Epidermal melanocyte (primary cell): ENCODE measurements at regions not wholly inside any gene's neighbourhood (a gene's known extent, or its start where the extent isn't known, plus 50 kb on each side); places are given as distances from the start of the nearest gene placed in this dataset.

Experiments used
- DNase-seq: peaks from one replicate; pipeline ENCODE4 v3.0.0; 2011; ENCODE audit warnings: low spot score; ENCODE audit not compliant: insufficient read length

GRCh38 chr13:76523740-76524340, 362.4 kb downstream of the KCTD12 start:
- no peak for DNase-seq

GRCh38 chr13:76522083-76522755, 364.0 kb downstream of the KCTD12 start:
- DNase-seq: no peak

DNA sequence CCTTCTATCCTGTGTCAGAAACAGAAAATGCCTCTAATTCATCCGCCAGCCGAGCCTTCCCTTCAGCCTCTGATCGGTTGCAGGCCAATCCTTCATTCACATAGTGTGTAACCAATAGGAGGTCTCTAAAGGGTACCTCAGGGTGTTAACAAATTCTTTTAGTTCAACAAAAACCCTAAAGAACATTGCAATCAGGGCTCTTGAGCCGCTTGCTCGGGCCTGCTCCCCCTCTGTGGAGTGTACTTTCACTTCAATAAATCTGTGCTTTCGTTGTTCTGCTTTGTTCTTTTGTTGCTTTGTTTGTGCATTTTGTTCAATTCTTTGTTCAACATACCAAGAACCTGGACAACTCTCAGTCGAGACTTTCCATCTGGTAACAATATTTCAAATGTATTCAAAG, 366.5 kb downstream of the KCTD12 start:
- DNase-seq: no peak

DNA sequence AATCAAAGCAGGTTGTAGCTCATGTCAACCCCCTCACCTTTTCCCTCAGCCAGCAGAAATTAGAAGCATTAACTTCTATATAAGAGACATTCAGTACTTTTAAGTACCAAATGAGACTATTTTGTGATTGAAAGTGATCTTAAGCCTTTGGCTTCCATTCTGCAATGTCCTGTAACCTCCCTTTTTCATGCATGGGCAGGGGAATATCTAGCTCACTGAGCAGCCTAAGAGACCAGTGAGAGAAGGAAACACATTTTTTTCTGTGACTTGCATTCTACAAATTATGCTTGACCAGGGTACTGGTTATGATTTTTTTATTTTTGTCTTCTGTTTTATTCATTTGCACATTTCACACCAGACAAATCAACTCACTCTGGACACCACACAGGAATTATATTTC, 369.6 kb downstream of the KCTD12 start:
- DNase-seq: no peak

GRCh38 chr13:76516013-76516412, 370.2 kb downstream of the KCTD12 start:
- DNase-seq: no peak

- no peak for DNase-seq
Observed at GRCh38 chr13:76512721-76513145, 373.5 kb downstream of the KCTD12 start.

- DNase-seq: no peak
Observed at GRCh38 chr13:76505437-76505836, 380.8 kb downstream of the KCTD12 start.

- no peak for DNase-seq
Observed at GRCh38 chr13:76503766-76504165, 382.4 kb downstream of the KCTD12 start.

DNA sequence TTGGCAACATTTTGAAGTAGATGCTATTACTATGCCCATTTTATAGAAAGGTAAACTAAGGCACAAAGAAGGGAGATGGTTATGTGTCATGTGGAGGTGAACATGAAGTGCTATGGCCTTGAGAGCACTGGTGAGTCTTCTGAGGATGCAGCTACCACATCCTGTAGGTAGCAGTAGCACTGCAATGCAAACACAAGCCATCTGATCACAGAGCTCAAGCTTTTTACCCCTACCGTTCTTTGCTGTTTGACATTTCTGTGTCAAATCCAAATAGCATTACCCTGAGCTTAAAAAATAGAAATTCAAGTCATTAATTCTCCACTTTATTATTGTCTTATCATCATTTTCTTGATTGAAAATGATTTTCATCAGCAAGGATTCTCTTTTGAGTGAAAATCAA, 382.9 kb downstream of the KCTD12 start:
- no peak for DNase-seq

GRCh38 chr13:76500894-76501293, 385.3 kb downstream of the KCTD12 start:
- DNase-seq: no peak

DNA sequence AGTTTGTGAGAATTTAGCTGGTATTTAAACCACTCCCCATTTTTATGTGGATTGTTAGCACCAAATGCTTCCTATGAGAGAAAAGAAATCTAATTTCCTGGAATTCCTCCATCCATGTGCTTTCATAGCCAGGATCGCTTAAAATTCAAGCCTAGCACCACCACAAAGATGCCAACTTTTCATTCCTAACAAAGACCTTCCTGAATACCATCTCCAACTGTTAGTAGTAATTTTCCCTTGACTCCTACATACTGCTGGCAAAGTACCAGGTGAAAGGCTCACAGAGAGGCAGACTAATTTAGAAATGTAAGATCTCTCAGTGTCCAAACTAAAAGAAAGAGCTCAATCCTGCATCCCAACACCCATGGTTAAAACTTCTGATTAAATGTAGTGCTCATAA, 386.3 kb downstream of the KCTD12 start:
- DNase-seq: no peak

DNA sequence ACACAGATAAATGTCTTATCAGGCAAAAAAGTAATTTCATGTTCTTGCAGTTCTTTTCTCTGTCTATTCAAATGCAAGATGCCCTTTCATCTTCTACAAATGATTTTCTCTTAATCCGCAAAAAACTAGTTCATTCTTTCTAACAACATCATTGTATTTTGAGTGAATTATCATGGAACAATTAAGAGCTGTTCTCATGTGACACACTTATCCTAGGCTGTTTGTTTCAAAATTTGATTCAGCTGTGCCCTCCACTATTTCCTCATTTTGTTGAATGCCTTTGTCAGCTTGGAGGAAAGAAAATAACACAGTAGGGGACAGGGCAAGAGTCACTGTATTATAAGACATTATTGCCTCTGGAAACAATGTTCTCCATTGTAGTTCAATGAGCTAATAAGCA, 396.9 kb downstream of the KCTD12 start:
- no peak for DNase-seq

- DNase-seq: no peak
Observed at GRCh38 chr13:76481738-76482137, 404.5 kb downstream of the KCTD12 start.

DNA sequence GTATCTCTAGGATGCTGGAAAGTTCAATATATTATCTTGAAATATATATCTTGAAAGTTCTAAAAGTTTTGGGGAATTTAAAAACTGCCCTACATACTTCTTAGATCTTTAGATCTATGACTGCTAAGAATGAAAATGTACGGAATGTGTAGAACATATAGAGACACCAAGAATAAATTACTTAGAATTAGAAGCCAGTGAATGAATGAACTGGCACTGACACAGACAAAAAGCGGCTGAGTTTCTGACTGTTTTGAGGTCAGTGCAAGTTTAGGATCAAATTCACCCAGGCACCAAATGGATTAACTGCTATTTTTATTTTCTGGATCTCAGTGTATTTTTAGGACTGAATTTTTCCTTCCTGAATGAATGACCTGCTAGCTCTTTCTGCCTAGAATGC, 411.2 kb downstream of the KCTD12 start:
- no peak for DNase-seq

DNA sequence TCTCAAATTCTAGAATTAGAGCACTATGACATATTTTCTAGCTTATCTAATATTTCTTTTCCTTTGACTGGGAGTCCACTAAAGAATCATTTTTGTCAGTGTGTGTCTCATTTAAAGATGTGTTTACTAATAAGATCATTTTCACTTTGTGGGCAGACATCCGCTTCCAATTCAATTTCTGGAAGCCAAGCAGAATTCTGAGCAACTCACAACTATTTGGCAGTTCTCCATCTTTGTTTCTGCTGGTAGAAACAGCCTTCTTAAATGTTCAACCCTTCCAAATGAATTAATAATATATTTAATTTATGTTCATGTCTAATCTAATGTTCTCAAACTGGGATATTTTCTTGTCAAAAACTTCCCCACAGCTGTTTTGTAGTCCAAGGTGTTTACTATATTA, 411.8 kb downstream of the KCTD12 start:
- DNase-seq: no peak

GRCh38 chr13:76473552-76474134, 412.6 kb downstream of the KCTD12 start:
- peak; percentile 53 for DNase-seq

- no peak for DNase-seq
Observed at GRCh38 chr13:76472916-76473315, 413.3 kb downstream of the KCTD12 start.

DNA sequence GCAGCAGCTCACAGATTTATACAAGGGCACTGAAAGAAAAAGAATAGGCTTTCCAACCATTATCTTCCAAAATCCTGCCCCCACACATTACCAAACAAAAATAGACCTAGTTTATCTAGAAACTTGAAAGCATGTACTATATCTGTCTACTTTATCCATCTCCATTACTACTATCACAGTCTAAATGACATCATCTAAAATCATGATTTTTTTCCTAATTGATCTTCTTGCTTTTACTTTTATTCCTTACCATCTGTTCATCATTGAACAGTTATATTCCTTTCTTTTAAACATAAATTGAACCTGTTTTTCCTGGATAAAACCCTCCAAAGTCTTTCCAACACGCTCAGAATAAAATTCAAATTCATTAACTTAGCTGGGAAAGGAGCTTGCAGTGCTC, 414.7 kb downstream of the KCTD12 start:
- no peak for DNase-seq

DNA sequence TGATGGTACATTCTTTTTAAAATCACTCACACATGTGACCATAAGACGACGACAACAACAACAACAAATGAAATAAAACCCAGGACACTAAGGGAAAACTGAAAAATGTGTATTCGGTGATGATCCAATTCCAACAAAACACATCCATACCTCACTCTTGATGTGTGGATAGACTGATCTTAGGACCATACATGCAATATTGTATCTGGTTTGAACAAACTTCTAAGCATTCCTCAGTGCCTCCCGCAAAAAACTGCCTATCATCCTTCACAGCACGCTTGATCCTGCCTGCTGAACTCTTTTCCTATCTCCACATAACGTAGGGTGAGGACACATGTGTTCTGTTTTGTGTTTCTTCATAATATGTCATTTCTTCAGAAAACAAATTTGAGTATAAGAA, 415.2 kb downstream of the KCTD12 start:
- no peak for DNase-seq

- DNase-seq: no peak
Observed at GRCh38 chr13:76466043-76466442, 420.2 kb downstream of the KCTD12 start.

GRCh38 chr13:76463314-76463713, 422.9 kb downstream of the KCTD12 start:
- DNase-seq: no peak

DNA sequence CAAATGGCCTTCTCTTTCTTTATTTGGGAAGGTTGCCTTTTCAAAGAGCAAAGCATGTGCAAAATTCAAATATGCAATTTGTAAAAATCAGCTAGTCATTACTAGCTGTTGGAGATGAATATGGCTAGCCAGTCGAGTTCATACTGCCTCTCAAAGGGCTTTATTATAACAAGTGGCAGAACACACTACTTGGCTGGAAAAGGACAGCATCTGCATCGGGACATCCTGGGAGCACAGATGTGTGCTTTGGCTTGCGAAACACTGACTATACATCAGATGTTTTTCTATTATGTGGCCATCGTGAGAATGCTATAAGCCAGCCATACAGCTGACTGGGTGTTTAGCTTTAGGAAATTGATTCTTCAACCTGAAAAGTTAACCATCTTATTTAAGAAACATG, 424.2 kb downstream of the KCTD12 start:
- DNase-seq: no peak

DNA sequence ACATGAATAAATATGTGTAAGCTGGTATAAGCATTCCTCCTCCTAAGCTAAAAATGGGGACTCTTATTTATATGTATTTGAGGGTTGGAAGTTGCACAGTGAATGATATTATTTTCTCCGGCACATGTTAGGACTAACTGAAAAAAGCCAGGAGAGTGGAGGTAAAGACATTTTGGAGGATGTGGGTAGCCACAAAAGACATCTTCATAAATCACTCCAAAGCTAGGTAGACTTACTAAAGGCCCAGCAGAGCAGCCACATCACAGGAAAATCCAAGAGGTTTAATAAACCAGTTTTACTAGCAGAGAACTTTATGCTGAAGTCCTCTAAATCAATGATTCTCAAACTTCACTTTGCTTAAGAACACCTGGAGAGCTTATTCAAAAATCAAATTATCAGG, 424.7 kb downstream of the KCTD12 start:
- DNase-seq: no peak
